Esophagus muscularis mucosa (tissue), 4 donors: ENCODE measurements at regions not wholly inside any gene's neighbourhood (a gene's known extent, or its start where the extent isn't known, plus 50 kb on each side); places are given as distances from the start of the nearest gene placed in this dataset.

Experiments used
- DNase-seq: peaks from one replicate; pipeline ENCODE4 v3.0.0-alpha.2; 2017; ENCODE audit errors: extremely low spot score
- H3K27ac ChIP-seq, 4 donors: fragments of 200-600 bp; sonication (generic); replicated peaks in 1 of 4; 1 replicate in 3 of 4; 2 replicates in 1 of 4; pipeline ENCODE4 v1.5.1; 2016 to 2019; ENCODE audit warnings: mild to moderate bottlenecking in 1 of 4
- H3K27me3 ChIP-seq, 4 donors: fragments of 200-600 bp; sonication (generic); one replicate each; pipeline versions ENCODE4 v1.5.1 to v1.6.0; 2016 to 2019
- H3K36me3 ChIP-seq, 4 donors: fragments of 200-600 bp; sonication (generic); one replicate each; pipeline ENCODE4 v1.5.1; 2016 to 2019
- H3K4me1 ChIP-seq, 4 donors: fragments of 200-600 bp; sonication (generic); one replicate each; pipeline ENCODE4 v1.5.1; 2016 to 2019
- H3K4me3 ChIP-seq, 4 donors: fragments of 200-600 bp; sonication (generic); 1 replicate in 2 of 4; 2 replicates in 2 of 4; pipeline ENCODE4 v1.5.1; 2016 to 2019; ENCODE audit warnings: mild to moderate bottlenecking in 4 of 4, moderate library complexity in 1 of 4
- H3K9me3 ChIP-seq, 4 donors: fragments of 200-600 bp; sonication (generic); 1 replicate in 3 of 4; 2 replicates in 1 of 4; pipeline ENCODE4 v1.5.1; 2016 to 2019
- EP300 ChIP-seq: sonication (generic); formaldehyde crosslinking; IDR thresholded peaks from one replicate; pipeline ENCODE4 v1.6.1; 2017; ENCODE audit warnings: antibody characterized with exemption
- POLR2A ChIP-seq: fragments of 450-650 bp; IDR thresholded peaks from one replicate; pipeline ENCODE4 v1.6.1; 2017; ENCODE audit warnings: antibody characterized with exemption, moderate library complexity, mild to moderate bottlenecking, low read depth
- POLR2AphosphoS5 ChIP-seq, 2 donors: sonication (generic); formaldehyde crosslinking; IDR thresholded peaks; one replicate each; pipeline ENCODE4 v1.6.1; 2017; ENCODE audit warnings: antibody characterized with exemption in 2 of 2
- WGBS: methylation state at CpG from one replicate; pipeline ENCODE4 v1.1.5; 2018; 5-methylcytosine and 5-hydroxymethylcytosine counted together
- intact Hi-C: fragments of 100-400 bp; cut with DNase I; formaldehyde crosslinking; loops from one replicate; pipeline ENCODE4 v1.15.1; 2023
- TF ChIP-seq, protein P1 (sequence below), 3 experiments: fragments of 200-600 bp in 2 of 3; fragments of 450-650 bp in 1 of 3; sonication (generic) in 2 of 3; IDR thresholded peaks; one replicate each; pipeline ENCODE4 v1.5.1; 2017 to 2019; ENCODE audit warnings: antibody characterized with exemption in 3 of 3, mild to moderate bottlenecking in 2 of 3, moderate library complexity in 1 of 3

DNA sequence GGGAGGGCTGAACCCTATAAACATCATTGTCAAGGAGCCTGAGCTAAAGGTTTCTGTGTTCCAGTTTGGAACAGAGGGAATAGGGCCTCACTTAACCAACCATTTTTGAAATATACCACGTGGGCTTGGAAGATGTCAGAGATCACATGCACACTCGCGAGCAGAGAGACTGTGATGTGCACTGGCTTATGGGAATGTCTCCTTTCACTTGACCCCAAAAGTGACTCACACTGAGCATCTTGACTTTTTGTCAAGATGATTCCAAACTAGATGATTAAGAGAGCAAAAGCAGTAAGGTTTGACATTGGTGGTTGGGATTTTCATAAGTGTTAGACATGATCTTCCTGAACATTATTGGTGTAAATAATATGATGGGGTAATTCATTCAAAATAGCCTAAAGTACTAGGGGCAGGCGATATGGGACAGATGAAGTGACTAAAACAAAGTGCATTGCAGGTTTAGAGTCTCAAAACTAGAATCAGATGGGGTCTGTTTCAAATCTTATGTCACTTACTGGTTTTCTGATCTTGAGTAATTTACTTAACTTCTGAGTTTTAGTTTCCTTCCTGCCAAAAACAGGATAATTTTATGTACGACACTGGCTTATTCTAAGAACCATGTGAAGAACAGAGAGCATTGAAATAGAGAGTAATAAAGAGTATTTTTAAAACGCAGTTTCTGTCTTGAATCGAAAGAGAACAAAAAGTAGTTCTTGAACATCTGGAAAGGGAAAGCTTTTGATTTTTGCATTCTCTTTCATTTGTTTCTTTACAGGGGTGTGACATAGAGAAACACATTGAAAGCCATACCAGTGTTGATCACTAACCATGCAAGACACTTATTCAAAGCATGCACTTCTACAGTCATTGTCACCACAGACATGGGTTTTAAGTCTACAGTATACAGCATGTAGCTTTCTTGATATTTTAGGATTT, 383.0 kb downstream of the DIRAS2 start:
- no peak for DNase-seq
- TF ChIP-seq, protein P1, sequence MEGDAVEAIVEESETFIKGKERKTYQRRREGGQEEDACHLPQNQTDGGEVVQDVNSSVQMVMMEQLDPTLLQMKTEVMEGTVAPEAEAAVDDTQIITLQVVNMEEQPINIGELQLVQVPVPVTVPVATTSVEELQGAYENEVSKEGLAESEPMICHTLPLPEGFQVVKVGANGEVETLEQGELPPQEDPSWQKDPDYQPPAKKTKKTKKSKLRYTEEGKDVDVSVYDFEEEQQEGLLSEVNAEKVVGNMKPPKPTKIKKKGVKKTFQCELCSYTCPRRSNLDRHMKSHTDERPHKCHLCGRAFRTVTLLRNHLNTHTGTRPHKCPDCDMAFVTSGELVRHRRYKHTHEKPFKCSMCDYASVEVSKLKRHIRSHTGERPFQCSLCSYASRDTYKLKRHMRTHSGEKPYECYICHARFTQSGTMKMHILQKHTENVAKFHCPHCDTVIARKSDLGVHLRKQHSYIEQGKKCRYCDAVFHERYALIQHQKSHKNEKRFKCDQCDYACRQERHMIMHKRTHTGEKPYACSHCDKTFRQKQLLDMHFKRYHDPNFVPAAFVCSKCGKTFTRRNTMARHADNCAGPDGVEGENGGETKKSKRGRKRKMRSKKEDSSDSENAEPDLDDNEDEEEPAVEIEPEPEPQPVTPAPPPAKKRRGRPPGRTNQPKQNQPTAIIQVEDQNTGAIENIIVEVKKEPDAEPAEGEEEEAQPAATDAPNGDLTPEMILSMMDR (IDR thresholded peaks at IDR 0.05): no peak
- no peak for TF ChIP-seq POLR2A
- no peak for TF ChIP-seq POLR2AphosphoS5 (IDR thresholded peaks at IDR 0.05)
- TF ChIP-seq EP300: no peak
- WGBS: 42% methylated on average over 7 of the region's 7 CpGs
- Histone ChIP-seq H3K36me3 (no peaks in the 10 kb centered on the region), H3K27me3 (no peaks in the 10 kb centered on the region), H3K4me1 (no peaks in the 10 kb centered on the region), H3K4me3 (no peak overlapping the region), H3K27ac (no peak overlapping the region), H3K9me3 (peaks cover 0 to 20% (median 8%) of the 10 kb centered on the region in 4 donors)
- intact Hi-C loops: no loop called here

DNA sequence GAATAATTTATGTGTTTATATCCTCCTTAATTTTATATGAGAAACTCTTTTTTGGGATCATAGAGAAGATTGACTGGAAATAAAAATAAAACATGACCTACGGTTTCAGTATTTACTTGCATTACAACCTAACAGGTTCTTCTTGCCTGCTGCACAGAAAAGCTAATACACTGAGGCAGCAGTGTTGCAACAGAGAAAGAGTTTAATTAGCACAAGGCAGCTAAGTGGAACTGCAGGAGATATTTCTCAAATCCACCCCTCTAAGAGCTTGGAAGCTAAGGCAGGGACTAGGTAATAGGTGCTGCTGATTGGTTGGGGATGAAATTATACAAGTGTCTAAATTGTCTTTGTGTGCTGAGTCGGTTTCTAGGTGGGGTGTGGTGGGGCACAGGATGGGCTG, 380.9 kb downstream of the DIRAS2 start:
- no peak for DNase-seq
- Histone ChIP-seq H3K4me3 (no peak overlapping the region), H3K36me3 (no peaks in the 10 kb centered on the region), H3K9me3 (peaks cover 0 to 20% (median 8%) of the 10 kb centered on the region in 4 donors), H3K4me1 (no peaks in the 10 kb centered on the region), H3K27ac (no peak overlapping the region), H3K27me3 (no peaks in the 10 kb centered on the region)
- WGBS: 82% methylated on average over 2 of the region's 2 CpGs
- TF ChIP-seq EP300 (no peak), POLR2A (no peak), POLR2AphosphoS5 (IDR thresholded peaks at IDR 0.05) (no peak)
- TF ChIP-seq, protein P1 (IDR thresholded peaks at IDR 0.05): no peak
- intact Hi-C loops: no loop called here

DNA sequence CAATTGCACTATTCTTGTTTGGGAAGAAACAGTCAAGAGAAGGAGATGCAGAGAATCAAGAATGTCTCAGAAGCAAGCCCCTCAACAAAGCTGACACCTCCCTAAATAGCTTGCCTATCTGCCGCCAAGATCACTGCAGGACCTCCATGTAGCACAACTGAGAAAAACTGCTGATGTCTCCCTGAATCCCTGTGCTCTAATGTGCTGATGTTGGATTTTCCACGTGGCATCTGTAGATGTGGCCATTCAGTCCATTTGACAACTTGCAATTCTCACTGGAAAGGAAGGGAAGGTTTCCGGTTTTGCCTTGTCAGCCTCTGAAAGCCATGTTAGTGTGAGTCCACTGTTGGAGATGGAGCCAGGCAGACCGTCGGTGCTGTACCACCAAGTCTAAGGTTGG, 374.0 kb downstream of the DIRAS2 start:
- intact Hi-C loops: no loop called here
- WGBS: 90% methylated on average over 5 of the region's 5 CpGs
- H3K4me1 ChIP-seq: no peaks in the 10 kb centered on the region
- no peaks in the 10 kb centered on the region for H3K36me3 ChIP-seq
- no peak overlapping the region for H3K4me3 ChIP-seq
- H3K27ac ChIP-seq: no peak overlapping the region
- TF ChIP-seq EP300 (no peak), POLR2AphosphoS5 (IDR thresholded peaks at IDR 0.05) (no peak), POLR2A (no peak)
- TF ChIP-seq, protein P1 (IDR thresholded peaks at IDR 0.05): no peak
- no peaks in the 10 kb centered on the region for H3K9me3 ChIP-seq
- peaks cover 0 to 6% (median 0%) of the 10 kb centered on the region in 4 donors for H3K27me3 ChIP-seq
- no peak for DNase-seq

DNA sequence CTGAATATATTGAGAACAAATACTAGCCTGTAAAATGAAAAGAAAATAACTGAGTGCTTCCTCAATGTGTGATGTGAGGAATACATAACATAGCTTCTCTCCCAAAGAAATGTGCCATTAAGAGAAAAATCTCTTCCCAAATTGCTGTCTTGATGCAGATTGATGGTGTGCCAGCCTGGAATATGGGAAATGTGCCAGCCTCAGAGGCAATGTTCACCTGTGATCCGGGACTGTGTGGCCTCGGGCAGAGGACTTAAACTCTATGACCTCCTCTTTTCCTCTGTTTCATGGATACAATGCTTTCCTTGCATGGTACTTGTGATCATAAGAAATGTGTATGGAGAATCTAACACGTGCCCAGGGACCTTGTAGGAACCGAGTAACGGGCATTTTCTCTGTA, 370.9 kb downstream of the DIRAS2 start:
- TF ChIP-seq POLR2AphosphoS5 (IDR thresholded peaks at IDR 0.05) (no peak), POLR2A (no peak), EP300 (no peak)
- TF ChIP-seq, protein P1 (IDR thresholded peaks at IDR 0.05): no peak
- peaks cover 0 to 6% (median 0%) of the 10 kb centered on the region in 4 donors for H3K27me3 ChIP-seq
- WGBS: 63% methylated on average over 5 of the region's 5 CpGs
- no peak overlapping the region for H3K4me3 ChIP-seq
- H3K36me3 ChIP-seq: no peaks in the 10 kb centered on the region
- no peak overlapping the region for H3K27ac ChIP-seq
- intact Hi-C loops: no loop called here
- no peak for DNase-seq
- no peaks in the 10 kb centered on the region for H3K4me1 ChIP-seq
- no peaks in the 10 kb centered on the region for H3K9me3 ChIP-seq
